ENCODE measurements at regions not wholly inside any gene's neighbourhood (a gene's known extent, or its start where the extent isn't known, plus 50 kb on each side); places are given as distances from the start of the nearest gene placed in this dataset.

DNA sequence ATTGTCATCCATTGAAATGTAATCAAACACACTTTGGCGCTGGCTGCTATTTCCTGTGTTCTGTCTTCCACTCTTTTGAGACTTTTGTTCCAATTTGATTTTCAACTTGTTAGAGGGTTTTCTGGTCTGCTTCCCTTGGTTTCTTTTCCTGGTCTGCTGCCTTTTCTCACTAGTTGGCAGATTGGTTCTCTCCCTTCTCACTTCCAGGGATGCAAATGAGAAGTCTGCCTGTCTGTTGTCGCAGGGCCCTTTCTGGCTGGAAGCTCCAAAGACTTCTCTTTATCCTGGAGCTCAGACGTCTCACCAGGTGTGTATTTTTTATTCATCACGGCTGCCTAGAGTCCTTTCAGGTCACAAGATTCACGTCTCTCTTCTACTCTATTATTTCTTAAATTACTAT is 84.0 kb downstream of the RPS6KA4 start:
- Histone ChIP-seq H3K4me3 (ENCODE audit: low read depth, low read length) (no peak overlapping the region), H3K4me1 (ENCODE audit: control insufficient read depth, insufficient read depth, low read length, poor library complexity, severe bottlenecking) (no peaks in the 10 kb centered on the region), H3K36me3 (ENCODE audit: control insufficient read depth, insufficient read depth, low read length) (no peaks in the 10 kb centered on the region), H3K9me3 (ENCODE audit: control insufficient read depth in 2 of 2, low read length in 2 of 2) (no peaks in the 10 kb centered on the region), H3K27ac (ENCODE audit: insufficient read depth, low read length, poor library complexity, severe bottlenecking) (no peak overlapping the region), H3K27me3 (ENCODE audit: control insufficient read depth, insufficient read depth, low read length) (peaks cover 3% of the 10 kb centered on the region)
- ATAC-seq (ENCODE audit: low read depth in 2 of 2) (no peak), DNase-seq (no peak)
- Mint-ChIP-seq H3K36me3 (no peaks in the 10 kb centered on the region), H3K27ac (no peak overlapping the region), H3K27me3 (peaks cover 25% of the 10 kb centered on the region), H3K4me1 (peaks cover 0 to 4% (median 2%) of the 10 kb centered on the region in 4 donors), H3K9me3 (peaks cover 0 to 2% (median 0%) of the 10 kb centered on the region in 7 donors), H3K4me3 (no peak overlapping the region)

DNA sequence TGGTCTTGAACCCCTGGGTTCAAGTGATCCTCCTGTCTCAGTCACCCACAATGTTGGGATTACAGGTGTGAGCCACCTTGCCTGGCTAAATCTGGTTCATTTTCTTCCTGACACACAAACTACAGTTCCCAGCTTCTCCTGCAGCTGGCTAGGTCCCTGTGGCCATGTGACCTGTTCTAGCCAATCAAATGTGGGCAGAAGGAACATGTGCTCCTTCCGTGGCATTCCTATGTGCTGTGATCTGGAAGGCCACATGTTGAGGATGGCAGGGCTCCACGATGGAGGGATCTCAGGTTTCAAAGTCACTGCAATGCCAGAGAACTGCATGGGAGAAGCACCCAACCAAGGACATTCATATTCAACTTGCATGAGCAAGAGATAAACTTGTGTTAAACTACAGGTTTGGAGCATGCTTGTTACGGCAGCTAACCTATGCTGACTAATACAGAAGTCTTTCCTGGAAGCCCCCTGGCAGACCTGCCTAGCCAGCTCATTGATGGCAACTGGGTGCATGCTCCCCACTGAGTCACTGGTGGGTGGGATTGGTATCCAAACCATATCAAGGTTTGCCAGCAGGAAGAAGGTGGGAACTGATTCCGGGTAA is 86.0 kb downstream of the RPS6KA4 start:
- no peak overlapping the region for H3K27ac ChIP-seq (ENCODE audit: insufficient read depth, low read length, poor library complexity, severe bottlenecking)
- ATAC-seq (ENCODE audit: low read depth in 2 of 2) (no peak), DNase-seq (peak in 1 of 3 donors; percentile 20)
- H3K4me3 ChIP-seq (ENCODE audit: low read depth, low read length): no peak overlapping the region
- no peaks in the 10 kb centered on the region for H3K9me3 ChIP-seq (ENCODE audit: control insufficient read depth in 2 of 2, low read length in 2 of 2)
- H3K36me3 Mint-ChIP-seq: no peaks in the 10 kb centered on the region
- no peak overlapping the region for H3K27ac Mint-ChIP-seq
- H3K36me3 ChIP-seq (ENCODE audit: control insufficient read depth, insufficient read depth, low read length): no peaks in the 10 kb centered on the region
- H3K4me3 Mint-ChIP-seq: no peak overlapping the region
- H3K4me1 ChIP-seq (ENCODE audit: control insufficient read depth, insufficient read depth, low read length, poor library complexity, severe bottlenecking): peaks cover 14% of the 10 kb centered on the region
- H3K4me1 Mint-ChIP-seq: peaks cover 0 to 16% (median 10%) of the 10 kb centered on the region in 4 donors
- peaks cover 30% of the 10 kb centered on the region for H3K27me3 Mint-ChIP-seq
- peaks cover 3% of the 10 kb centered on the region for H3K27me3 ChIP-seq (ENCODE audit: control insufficient read depth, insufficient read depth, low read length)
- H3K9me3 Mint-ChIP-seq: peaks cover 0 to 2% (median 0%) of the 10 kb centered on the region in 7 donors

DNA sequence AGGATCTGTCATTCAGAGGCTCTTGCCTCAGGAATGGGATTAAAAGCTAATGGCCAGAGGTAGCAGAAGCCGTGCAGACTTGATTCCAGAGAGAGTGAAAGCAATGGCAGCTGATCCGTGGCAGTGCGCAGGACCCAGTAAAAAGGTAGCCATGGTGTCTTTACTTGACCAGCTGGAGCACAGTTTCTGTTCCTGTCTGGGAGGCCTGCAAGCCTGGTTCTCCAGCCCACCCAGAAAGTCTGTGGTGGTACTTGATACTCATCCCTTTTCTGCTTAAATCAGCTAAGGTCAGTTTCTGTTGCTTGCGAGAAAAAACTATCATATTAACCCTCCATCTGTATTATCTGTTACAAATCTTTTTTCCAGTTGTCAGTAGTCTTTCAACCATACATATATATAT is 86.7 kb downstream of the RPS6KA4 start:
- DNase-seq (no peak), ATAC-seq (ENCODE audit: low read depth in 2 of 2) (no peak)
- Mint-ChIP-seq H3K27ac (no peak overlapping the region), H3K9me3 (peaks cover 0 to 2% (median 0%) of the 10 kb centered on the region in 7 donors), H3K4me3 (no peak overlapping the region), H3K4me1 (peaks cover 0 to 16% (median 10%) of the 10 kb centered on the region in 4 donors), H3K27me3 (peaks cover 30% of the 10 kb centered on the region), H3K36me3 (no peaks in the 10 kb centered on the region)
- no peaks in the 10 kb centered on the region for H3K36me3 ChIP-seq (ENCODE audit: control insufficient read depth, insufficient read depth, low read length)
- H3K4me1 ChIP-seq (ENCODE audit: control insufficient read depth, insufficient read depth, low read length, poor library complexity, severe bottlenecking): peaks cover 14% of the 10 kb centered on the region
- no peaks in the 10 kb centered on the region for H3K9me3 ChIP-seq (ENCODE audit: control insufficient read depth in 2 of 2, low read length in 2 of 2)
- no peak overlapping the region for H3K27ac ChIP-seq (ENCODE audit: insufficient read depth, low read length, poor library complexity, severe bottlenecking)
- peaks cover 3% of the 10 kb centered on the region for H3K27me3 ChIP-seq (ENCODE audit: control insufficient read depth, insufficient read depth, low read length)
- no peak overlapping the region for H3K4me3 ChIP-seq (ENCODE audit: low read depth, low read length)

DNA sequence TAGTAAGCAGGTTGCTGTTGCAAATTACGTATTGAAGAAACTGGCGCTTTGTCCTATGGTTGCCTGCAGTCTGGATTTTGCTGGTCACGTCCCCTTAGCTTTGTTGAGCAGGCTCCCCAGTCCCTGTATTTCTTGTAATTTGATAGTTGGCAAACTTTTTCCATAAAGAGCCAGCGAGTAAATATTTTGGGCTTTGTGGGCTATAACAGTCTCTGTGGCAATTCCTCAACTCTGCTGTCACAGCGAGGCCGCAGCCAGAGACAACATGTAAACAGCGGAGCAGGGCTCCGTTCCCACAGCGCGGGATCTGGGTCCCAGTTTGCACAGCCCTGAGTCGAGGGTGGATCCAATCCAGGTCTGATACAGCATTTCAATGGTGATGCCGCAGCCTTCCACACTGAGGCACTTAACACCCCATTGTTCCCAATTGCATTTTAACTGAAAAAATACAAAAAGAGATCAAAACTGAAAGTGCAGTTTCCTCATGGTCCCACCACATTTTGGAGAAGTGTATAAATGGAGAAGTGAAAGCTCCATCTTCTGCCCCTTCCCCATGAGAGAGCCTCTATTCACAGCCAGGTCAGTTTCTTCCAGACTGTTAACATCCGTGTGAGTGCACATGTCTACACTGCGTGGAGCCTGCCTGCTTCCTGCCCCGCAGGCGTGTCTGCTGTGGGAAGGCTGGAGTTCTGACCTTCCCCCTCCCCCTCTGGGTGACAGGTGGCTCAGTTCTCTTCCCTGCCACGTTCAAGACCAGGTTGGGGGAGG is 89.1 kb downstream of the RPS6KA4 start:
- peak; percentile 18 to 26 for ATAC-seq (ENCODE audit: low read depth in 2 of 2)
- peak overlapping the region in 1 of 3 donors; percentile 8 for H3K27ac Mint-ChIP-seq
- H3K4me3 ChIP-seq (ENCODE audit: low read depth, low read length): no peak overlapping the region

DNA sequence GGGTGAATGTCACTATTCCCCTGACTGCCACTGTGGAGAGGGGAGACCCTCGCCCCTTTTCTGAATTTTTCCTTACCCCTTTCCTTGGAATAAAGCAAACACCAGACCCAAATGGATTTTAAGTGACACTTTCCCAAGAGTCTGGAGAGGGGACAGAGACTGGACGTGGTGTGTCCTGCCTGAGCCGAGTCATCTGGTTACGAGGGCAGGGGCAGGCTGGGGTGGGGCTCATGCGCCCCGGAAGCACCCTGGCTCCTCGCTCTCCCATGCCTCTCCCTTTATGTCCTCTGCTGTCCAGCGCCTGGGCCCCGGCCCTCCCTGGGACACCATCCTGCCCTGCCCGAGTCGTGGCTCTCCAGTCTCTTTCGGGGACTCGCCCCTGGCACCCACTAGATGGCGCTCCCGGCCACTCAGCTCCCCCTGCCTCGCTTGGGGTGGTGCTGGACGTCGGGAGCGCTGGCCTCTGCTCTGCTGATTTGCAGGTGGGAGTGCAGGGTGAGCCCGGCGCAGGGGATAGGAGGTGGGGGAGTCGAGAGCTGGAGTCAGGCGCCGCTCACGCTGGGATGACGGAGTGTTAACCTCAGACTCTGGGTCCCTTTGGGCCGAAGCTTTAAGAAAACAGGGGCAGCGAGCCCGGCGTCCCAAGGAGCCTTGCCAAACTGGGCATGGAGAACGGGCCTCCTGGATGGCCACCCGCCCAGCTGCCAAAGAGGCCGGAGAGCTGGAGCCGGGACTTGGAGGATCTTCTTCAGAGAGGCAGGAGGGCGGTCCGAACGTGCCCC is 89.8 kb downstream of the RPS6KA4 start:
- Mint-ChIP-seq H3K27me3 (peaks cover 21% of the 10 kb centered on the region), H3K4me3 (peak overlapping the region in 3 of 4 donors; percentile 82 to 92 (median 92))
- peak; percentile 61 to 67 for ATAC-seq (ENCODE audit: low read depth in 2 of 2)

More for the DNA sequence above, 89.1 kb downstream of the RPS6KA4 start:
- H3K4me1 Mint-ChIP-seq: peaks cover 0 to 16% (median 10%) of the 10 kb centered on the region in 4 donors
- peaks cover 0 to 1% (median 0%) of the 10 kb centered on the region in 7 donors for H3K9me3 Mint-ChIP-seq
- DNase-seq: no peak
- Histone ChIP-seq H3K4me1 (ENCODE audit: control insufficient read depth, insufficient read depth, low read length, poor library complexity, severe bottlenecking) (peaks cover 14% of the 10 kb centered on the region), H3K36me3 (ENCODE audit: control insufficient read depth, insufficient read depth, low read length) (no peaks in the 10 kb centered on the region), H3K27ac (ENCODE audit: insufficient read depth, low read length, poor library complexity, severe bottlenecking) (no peak overlapping the region), H3K9me3 (ENCODE audit: control insufficient read depth in 2 of 2, low read length in 2 of 2) (no peaks in the 10 kb centered on the region), H3K27me3 (ENCODE audit: control insufficient read depth, insufficient read depth, low read length) (peaks cover 3% of the 10 kb centered on the region)
- H3K36me3 Mint-ChIP-seq: no peaks in the 10 kb centered on the region
- H3K4me3 Mint-ChIP-seq: peak overlapping the region in 2 of 4 donors; percentile 3 to 92
- peaks cover 27% of the 10 kb centered on the region for H3K27me3 Mint-ChIP-seq

DNA sequence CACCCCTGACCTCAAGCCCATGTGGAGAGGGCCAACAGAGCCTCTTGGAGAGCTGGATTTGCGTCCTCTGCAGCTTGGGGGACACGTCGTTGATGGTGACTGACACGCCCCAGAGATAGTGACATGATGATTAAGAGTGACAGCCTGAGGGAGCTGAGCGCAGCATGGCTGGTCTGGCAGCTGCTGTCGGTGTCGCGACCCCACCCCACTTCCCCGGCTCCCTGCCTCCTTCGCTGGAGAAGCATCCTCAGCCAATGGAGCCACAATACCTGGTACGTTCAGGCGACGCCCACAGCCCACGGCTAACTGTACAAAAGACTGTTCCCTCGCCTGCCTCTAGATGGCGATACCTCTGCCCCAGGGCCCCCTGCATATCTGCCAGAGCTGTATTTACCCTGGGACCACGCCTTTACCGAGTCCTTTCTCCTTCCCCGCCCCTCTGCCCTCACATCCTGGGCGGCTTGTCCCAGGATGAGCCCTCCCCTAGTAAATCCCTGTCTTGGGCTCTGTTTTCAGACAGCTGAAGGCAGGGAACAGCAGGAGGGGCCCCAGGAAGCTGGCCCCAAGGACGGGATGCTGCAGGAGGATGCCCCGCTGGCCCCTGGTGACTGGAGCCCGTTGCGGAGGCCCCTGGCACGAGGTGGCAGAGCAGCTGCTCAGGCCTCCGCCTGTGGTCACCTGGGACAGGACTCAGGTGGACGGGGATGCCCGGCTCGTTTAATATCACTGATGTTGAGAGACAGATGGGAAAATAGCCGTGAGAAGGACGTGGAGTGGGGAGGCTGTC is 90.6 kb downstream of the RPS6KA4 start:
- DNase-seq (peak; percentile 42 to 74 (median 63)), ATAC-seq (ENCODE audit: low read depth in 2 of 2) (peak; percentile 86 to 88)
- Mint-ChIP-seq H3K4me1 (peaks cover 0 to 16% (median 10%) of the 10 kb centered on the region in 4 donors), H3K36me3 (no peaks in the 10 kb centered on the region), H3K27me3 (peaks cover 21% of the 10 kb centered on the region), H3K4me3 (peak overlapping the region; percentile 63 to 92 (median 86)), H3K9me3 (peaks cover 0 to 1% (median 0%) of the 10 kb centered on the region in 7 donors), H3K27ac (peak overlapping the region in 2 of 3 donors; percentile 5 to 36)
- no peaks in the 10 kb centered on the region for H3K36me3 ChIP-seq (ENCODE audit: control insufficient read depth, insufficient read depth, low read length)
- H3K27ac ChIP-seq (ENCODE audit: insufficient read depth, low read length, poor library complexity, severe bottlenecking): no peak overlapping the region
- H3K4me3 ChIP-seq (ENCODE audit: low read depth, low read length): no peak overlapping the region
- H3K9me3 ChIP-seq (ENCODE audit: control insufficient read depth in 2 of 2, low read length in 2 of 2): no peaks in the 10 kb centered on the region
- H3K4me1 ChIP-seq (ENCODE audit: control insufficient read depth, insufficient read depth, low read length, poor library complexity, severe bottlenecking): peaks cover 14% of the 10 kb centered on the region
- H3K27me3 ChIP-seq (ENCODE audit: control insufficient read depth, insufficient read depth, low read length): peaks cover 3% of the 10 kb centered on the region

More for the DNA sequence above, 89.8 kb downstream of the RPS6KA4 start:
- peaks cover 14% of the 10 kb centered on the region for H3K4me1 ChIP-seq (ENCODE audit: control insufficient read depth, insufficient read depth, low read length, poor library complexity, severe bottlenecking)
- H3K27ac Mint-ChIP-seq: peak overlapping the region in 1 of 3 donors; percentile 62
- H3K4me3 ChIP-seq (ENCODE audit: low read depth, low read length): no peak overlapping the region
- H3K27ac ChIP-seq (ENCODE audit: insufficient read depth, low read length, poor library complexity, severe bottlenecking): no peak overlapping the region
- H3K27me3 ChIP-seq (ENCODE audit: control insufficient read depth, insufficient read depth, low read length): peaks cover 3% of the 10 kb centered on the region
- peak; percentile 39 to 57 (median 55) for DNase-seq
- no peaks in the 10 kb centered on the region for H3K9me3 ChIP-seq (ENCODE audit: control insufficient read depth in 2 of 2, low read length in 2 of 2)
- peaks cover 0 to 1% (median 0%) of the 10 kb centered on the region in 7 donors for H3K9me3 Mint-ChIP-seq
- H3K36me3 ChIP-seq (ENCODE audit: control insufficient read depth, insufficient read depth, low read length): no peaks in the 10 kb centered on the region
- peaks cover 0 to 16% (median 10%) of the 10 kb centered on the region in 4 donors for H3K4me1 Mint-ChIP-seq
- H3K36me3 Mint-ChIP-seq: no peaks in the 10 kb centered on the region

DNA sequence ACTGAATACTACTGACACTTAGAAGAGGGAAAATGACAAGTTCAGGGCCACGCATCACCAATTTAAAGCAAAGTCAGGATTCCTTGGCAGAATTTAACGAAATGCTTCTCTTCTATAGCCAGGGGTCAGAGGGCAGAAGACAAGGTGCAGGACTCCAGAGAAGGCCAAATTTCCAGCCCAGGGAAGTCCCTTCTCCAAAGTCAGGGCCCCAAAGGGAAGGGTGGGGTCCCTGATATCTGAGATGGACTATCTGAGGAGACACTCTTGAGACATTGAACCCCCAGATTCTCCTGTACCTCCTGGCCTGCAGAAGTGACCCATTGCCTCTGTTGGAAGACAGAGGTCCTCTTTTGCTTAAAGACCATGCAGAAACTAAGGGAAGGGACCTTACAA is 91.2 kb downstream of the RPS6KA4 start:
- DNase-seq: no peak
- Mint-ChIP-seq H3K4me3 (no peak overlapping the region), H3K36me3 (no peaks in the 10 kb centered on the region), H3K27me3 (peaks cover 21% of the 10 kb centered on the region), H3K27ac (no peak overlapping the region), H3K4me1 (peaks cover 0 to 16% (median 8%) of the 10 kb centered on the region in 4 donors), H3K9me3 (peaks cover 0 to 1% (median 0%) of the 10 kb centered on the region in 7 donors)
- Histone ChIP-seq H3K27ac (ENCODE audit: insufficient read depth, low read length, poor library complexity, severe bottlenecking) (no peak overlapping the region), H3K36me3 (ENCODE audit: control insufficient read depth, insufficient read depth, low read length) (no peaks in the 10 kb centered on the region), H3K4me3 (ENCODE audit: low read depth, low read length) (no peak overlapping the region), H3K4me1 (ENCODE audit: control insufficient read depth, insufficient read depth, low read length, poor library complexity, severe bottlenecking) (peaks cover 14% of the 10 kb centered on the region), H3K9me3 (ENCODE audit: control insufficient read depth in 2 of 2, low read length in 2 of 2) (no peaks in the 10 kb centered on the region), H3K27me3 (ENCODE audit: control insufficient read depth, insufficient read depth, low read length) (peaks cover 3% of the 10 kb centered on the region)
- no peak for ATAC-seq (ENCODE audit: low read depth in 2 of 2)
